ENCODE measurements at regions not wholly inside any gene's neighbourhood (a gene's known extent, or its start where the extent isn't known, plus 50 kb on each side); places are given as distances from the start of the nearest gene placed in this dataset.

DNA sequence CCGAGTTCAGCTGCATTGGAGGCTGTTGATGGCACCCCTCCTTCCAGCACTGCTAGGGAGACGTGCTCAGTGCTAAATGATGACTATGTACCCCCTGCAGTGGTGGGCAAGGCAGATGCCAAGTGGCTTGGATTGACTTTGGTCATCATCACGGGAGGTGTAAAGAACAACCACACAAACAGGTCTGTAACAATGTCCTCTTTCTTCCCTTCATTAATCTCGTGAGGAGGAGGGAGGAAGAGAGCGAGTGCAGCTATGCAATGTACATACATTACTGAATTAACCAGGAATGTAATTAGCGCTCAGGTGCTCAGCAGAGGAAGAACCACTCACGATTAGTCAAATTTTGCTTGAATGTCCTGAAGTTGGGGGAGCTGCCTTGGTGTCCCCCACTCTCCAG lies 173.9 kb upstream of the SKOR2 start:
- Histone ChIP-seq H3K4me3 (ENCODE audit: insufficient read depth, low read depth, low read length) (no peak overlapping the region), H3K9me1 (ENCODE audit: insufficient read depth, low read length) (no peaks in the 10 kb centered on the region), H4K20me1 (ENCODE audit: insufficient read depth, low read length) (no peaks in the 10 kb centered on the region), H3K18ac (ENCODE audit: low read depth, low read length) (no peak overlapping the region), H2AFZ (replicated peaks; ENCODE audit: low read length, poor library complexity) (no peak overlapping the region), H3K4me2 (ENCODE audit: low read depth, low read length) (no peak overlapping the region), H2BK15ac (ENCODE audit: low read depth, low read length) (no peak overlapping the region), H2AK5ac (ENCODE audit: low read depth, low read length) (no peak overlapping the region), H4K8ac (ENCODE audit: low read depth in 2 of 2, low read length in 2 of 2) (no peak overlapping the region), H3K23ac (ENCODE audit: low read depth, low read length) (no peak overlapping the region), H3K27ac (ENCODE audit: insufficient read depth, low read length) (no peak overlapping the region), H3K14ac (replicated peaks; ENCODE audit: low read depth, low read length) (no peak overlapping the region), H2BK120ac (ENCODE audit: low read depth, low read length) (no peak overlapping the region), H2AK9ac (replicated peaks; ENCODE audit: low read depth, low read length, poor library complexity) (no peak overlapping the region), H3K4me1 (ENCODE audit: control insufficient read depth, insufficient read depth, low read length) (no peaks in the 10 kb centered on the region), H2BK20ac (ENCODE audit: low read depth, low read length) (no peak overlapping the region), H3K9ac (ENCODE audit: low read depth, low read length) (no peak overlapping the region), H3K4ac (ENCODE audit: low read depth, low read length) (no peak overlapping the region), H3K79me1 (ENCODE audit: low read depth in 1 of 2, low read length in 2 of 2) (no peaks in the 10 kb centered on the region), H4K91ac (ENCODE audit: insufficient read depth, low read depth, low read length) (no peak overlapping the region), H3K36me3 (ENCODE audit: control insufficient read depth, insufficient read depth, low read length) (no peaks in the 10 kb centered on the region), H2BK5ac (ENCODE audit: low read depth, low read length, poor library complexity, severe bottlenecking) (no peak overlapping the region), H3K56ac (ENCODE audit: extremely low read depth, insufficient read depth, low read length) (no peak overlapping the region), H3K9me3 (ENCODE audit: control insufficient read depth, insufficient read depth, low read length) (peaks cover 1% of the 10 kb centered on the region; the same call in 1 of the 2 replicates), H3K27me3 (ENCODE audit: control insufficient read depth, insufficient read depth, low read length) (no peaks in the 10 kb centered on the region), H4K5ac (ENCODE audit: low read depth, low read length) (no peak overlapping the region)
- TF ChIP-seq FOS (IDR thresholded peaks at IDR 0.05; ENCODE audit: low read depth, low read length) (no peak), CEBPB (IDR thresholded peaks at IDR 0.05; ENCODE audit: low read depth, low read length) (no peak), RCOR1 (IDR thresholded peaks at IDR 0.05; ENCODE audit: insufficient replicate concordance, low read length) (no peak)
- no CpG with 5 or more reads among the region's 7 CpGs for WGBS, 2 experiments (ENCODE audit: extremely low coverage in 2 of 2, insufficient read length in 1 of 2)
- in situ Hi-C loops (cut with MboI; ENCODE audit: low sequenced_read_pairs): no loop called here
- intact Hi-C loops (cut with micrococcal nuclease): no loop called here
- DNase-seq (no peak), ATAC-seq (ENCODE audit: low read depth) (no peak)
- dilution Hi-C loops (cut with HindIII; ENCODE audit: low sequenced_read_pairs, unreplicated experiment): no loop called here
- BruUV-seq (replicated peaks): no TSS peak
- ChIA-PET POLR2A (ENCODE audit: unreplicated experiment) (no interaction called here), CTCF (no interaction called here)
